Thymus (tissue), 11 donors: ENCODE measurements at regions not wholly inside any gene's neighbourhood (a gene's known extent, or its start where the extent isn't known, plus 50 kb on each side); places are given as distances from the start of the nearest gene placed in this dataset.
"Not testable (repeated sequence)": the region's sequence is repeated elsewhere in the genome, so short reads cannot be mapped to it uniquely, and the experiment has no call there.

Experiments used
- DNase-seq, 9 donors: peaks; one replicate each; pipeline ENCODE4 v3.0.0-alpha.2; 2013; ENCODE audit warnings: low spot score in 9 of 9, low read depth in 6 of 9, missing footprints in 1 of 9
- H3K27ac ChIP-seq, 2 donors: one replicate each; pipeline ENCODE4 v1.5.1; 2013; ENCODE audit warnings: control low read depth in 1 of 2, low read depth in 1 of 2, low read length in 1 of 2, mild to moderate bottlenecking in 1 of 2, moderate library complexity in 1 of 2
- H3K27me3 ChIP-seq, 2 donors: one replicate each; pipeline ENCODE4 v1.5.1; 2013; ENCODE audit warnings: low read length in 1 of 2; ENCODE audit not compliant: control insufficient read depth in 2 of 2, insufficient read depth in 1 of 2
- H3K36me3 ChIP-seq, 2 donors: one replicate each; pipeline ENCODE4 v1.5.1; 2013; ENCODE audit warnings: low read length in 1 of 2, mild to moderate bottlenecking in 1 of 2, moderate library complexity in 1 of 2; ENCODE audit not compliant: control insufficient read depth in 2 of 2, insufficient read depth in 2 of 2
- H3K4me1 ChIP-seq, 2 donors: one replicate each; pipeline ENCODE4 v1.5.1; 2013; ENCODE audit warnings: low read length in 2 of 2; ENCODE audit not compliant: control insufficient read depth in 2 of 2, insufficient read depth in 2 of 2
- H3K4me3 ChIP-seq, 2 donors: one replicate each; pipeline ENCODE4 v1.5.1; 2013; ENCODE audit warnings: low read length in 2 of 2, control low read depth in 1 of 2, mild to moderate bottlenecking in 1 of 2
- H3K9me3 ChIP-seq, 2 donors: one replicate each; pipeline ENCODE4 v1.5.1; 2013; ENCODE audit warnings: low read length in 1 of 2, mild to moderate bottlenecking in 1 of 2; ENCODE audit not compliant: control insufficient read depth in 2 of 2, insufficient read depth in 1 of 2
- WGBS: extraction: QIAGEN DNeasy Blood & Tissue Kit; methylation state at CpG from one replicate; pipeline ENCODE4 v1.1.7; 2013; 5-methylcytosine and 5-hydroxymethylcytosine counted together
- donor health status: healthy.

DNA sequence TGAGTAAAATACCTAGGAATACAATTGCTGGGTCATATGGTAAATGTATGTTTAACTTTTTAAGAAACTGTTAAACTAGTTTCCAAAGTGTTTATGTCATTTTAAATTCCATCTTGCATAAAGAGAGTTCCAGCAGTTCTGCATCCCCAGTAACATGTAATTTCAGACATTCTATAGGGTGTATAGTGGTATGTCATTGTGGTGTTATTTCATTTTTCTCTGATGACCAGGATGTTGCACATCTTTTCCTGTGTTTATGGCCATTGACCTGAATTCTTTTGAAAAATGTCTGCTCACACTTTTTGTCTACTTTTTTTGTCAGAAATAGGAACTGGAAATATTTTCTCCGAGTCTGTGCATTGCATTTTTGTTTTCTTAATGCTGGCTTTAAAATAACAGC, 128.9 kb downstream of the TMEM200A start:
- no peaks in the 10 kb centered on the region for H3K9me3 ChIP-seq
- DNase-seq: no peak
- no peaks in the 10 kb centered on the region for H3K36me3 ChIP-seq
- H3K4me1 ChIP-seq: no peaks in the 10 kb centered on the region
- H3K4me3 ChIP-seq: no peak overlapping the region
- 95% methylated on average over 1 of the region's 1 CpG for WGBS
- H3K27ac ChIP-seq: no peak overlapping the region
- no peaks in the 10 kb centered on the region for H3K27me3 ChIP-seq

DNA sequence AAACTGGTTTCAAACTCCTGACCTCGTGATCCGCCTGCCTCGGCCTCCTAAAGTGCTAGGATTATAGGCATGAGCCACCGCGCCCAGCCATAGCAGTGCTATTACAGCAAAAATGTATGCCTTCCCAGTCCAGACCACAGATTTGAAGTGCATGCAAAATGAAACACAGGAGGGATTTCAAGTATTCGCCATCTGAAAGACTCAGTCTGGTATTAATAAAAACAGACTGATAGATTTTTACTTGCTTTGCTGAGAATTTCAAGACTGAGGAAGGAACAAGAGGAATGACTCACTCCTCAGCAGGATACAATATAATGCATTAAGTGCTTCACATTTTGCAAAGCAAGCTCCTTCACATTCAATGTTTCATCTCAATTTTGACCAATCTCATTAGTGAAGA, 134.9 kb downstream of the TMEM200A start:
- H3K4me1 ChIP-seq: no peaks in the 10 kb centered on the region
- no peak for DNase-seq
- H3K4me3 ChIP-seq: no peak overlapping the region
- no peaks in the 10 kb centered on the region for H3K27me3 ChIP-seq
- no peaks in the 10 kb centered on the region for H3K36me3 ChIP-seq
- H3K27ac ChIP-seq: no peak overlapping the region
- H3K9me3 ChIP-seq: no peaks in the 10 kb centered on the region
- 95% methylated on average over 6 of the region's 6 CpGs for WGBS

GRCh38 chr6:130503146-130503545, 137.3 kb downstream of the TMEM200A start:
- Histone ChIP-seq H3K36me3 (no peaks in the 10 kb centered on the region), H3K4me1 (no peaks in the 10 kb centered on the region), H3K27ac (no peak overlapping the region), H3K27me3 (no peaks in the 10 kb centered on the region), H3K9me3 (no peaks in the 10 kb centered on the region), H3K4me3 (no peak overlapping the region)
- DNase-seq: no peak

DNA sequence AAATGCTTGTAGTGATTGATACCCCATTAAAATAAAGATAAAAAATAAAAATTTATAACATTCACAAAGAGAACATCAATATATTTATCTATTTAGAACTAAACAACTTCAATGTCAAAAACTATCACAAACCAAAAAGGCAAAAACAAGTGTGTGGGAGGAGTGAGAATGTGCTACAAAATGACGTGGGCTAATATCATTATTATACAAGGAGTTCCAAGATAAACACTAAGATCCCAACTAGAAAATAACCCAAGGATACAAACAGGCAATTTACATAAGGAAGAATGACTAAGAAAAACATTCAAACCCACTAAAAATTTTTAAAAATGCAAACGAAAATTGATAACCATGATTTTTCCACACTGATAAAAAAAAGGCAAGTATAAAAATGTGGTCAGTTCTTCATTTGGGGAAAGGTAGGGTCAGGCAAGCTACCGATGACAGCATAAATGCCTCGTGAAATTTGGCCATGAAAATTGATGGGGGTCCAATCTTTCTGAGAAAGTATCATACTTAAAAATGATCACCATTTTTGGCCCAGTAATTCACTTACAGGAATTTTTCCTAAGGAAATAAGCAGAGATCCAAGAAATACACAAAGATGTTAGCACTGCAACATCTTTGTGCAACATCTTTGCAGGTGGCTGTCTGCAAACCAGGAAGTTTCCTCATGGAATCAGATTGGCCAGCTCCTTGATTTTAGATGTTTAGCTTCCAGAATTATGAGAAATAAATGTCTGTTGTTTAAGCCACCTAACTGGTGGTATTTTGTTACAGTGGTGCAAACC, 140.2 kb downstream of the TMEM200A start:
- no peak for DNase-seq
- H3K36me3 ChIP-seq: no peaks in the 10 kb centered on the region
- no peaks in the 10 kb centered on the region for H3K27me3 ChIP-seq
- H3K9me3 ChIP-seq: peaks cover 0 to 9% of the 10 kb centered on the region in 2 donors
- H3K27ac ChIP-seq: no peak overlapping the region
- no peak overlapping the region for H3K4me3 ChIP-seq
- H3K4me1 ChIP-seq: no peaks in the 10 kb centered on the region
- 90% methylated on average over 4 of the region's 4 CpGs for WGBS

GRCh38 chr6:130507005-130507665, 141.3 kb downstream of the TMEM200A start:
- not testable (repeated sequence) for H3K4me1 ChIP-seq, H3K9me3 ChIP-seq, H3K4me3 ChIP-seq, H3K27ac ChIP-seq, DNase-seq, H3K36me3 ChIP-seq, H3K27me3 ChIP-seq
- 88% methylated on average over 5 of the region's 5 CpGs for WGBS

DNA sequence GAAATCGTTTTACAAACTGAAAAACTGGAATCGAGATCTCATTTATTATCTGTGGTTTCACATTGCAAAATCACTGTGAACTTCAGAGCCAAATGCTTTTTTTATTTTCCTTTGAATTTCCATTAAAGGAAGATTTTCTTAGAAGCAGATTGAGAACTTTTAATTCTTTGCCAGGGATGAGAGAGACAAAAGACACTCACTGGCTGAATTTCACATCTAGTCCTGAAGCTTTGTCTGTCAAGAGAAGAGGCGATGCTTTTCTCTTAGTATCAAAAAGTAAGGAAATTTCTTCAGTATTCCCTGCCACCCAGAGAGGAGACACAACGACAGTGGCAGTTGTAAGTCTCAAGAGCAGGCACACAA, 141.8 kb downstream of the TMEM200A start:
- no peaks in the 10 kb centered on the region for H3K4me1 ChIP-seq

DNA sequence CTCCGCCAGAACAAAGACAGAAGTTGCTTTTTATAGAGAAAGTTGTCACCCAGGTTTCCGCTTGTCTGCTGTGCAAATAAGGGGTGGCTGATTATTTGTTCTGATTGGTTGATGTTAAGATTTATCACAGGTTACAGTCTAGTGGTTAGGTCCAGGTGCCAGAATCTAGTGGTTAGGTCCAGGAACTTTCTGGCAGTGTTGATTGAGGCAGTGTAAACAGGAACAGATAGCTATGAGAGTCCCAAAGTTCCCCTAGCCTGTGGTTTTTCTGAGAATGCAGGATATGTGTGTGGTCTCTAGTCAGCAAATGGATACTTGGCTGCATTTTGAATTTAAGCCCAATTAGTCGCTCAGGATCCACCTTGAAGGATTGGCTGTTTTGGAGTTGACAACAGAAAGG, 148.0 kb downstream of the TMEM200A start:
- Histone ChIP-seq H3K4me1 (peaks cover 10 to 17% of the 10 kb centered on the region in 2 donors), H3K27me3 (no peaks in the 10 kb centered on the region), H3K9me3 (peaks cover 0 to 12% of the 10 kb centered on the region in 2 donors), H3K36me3 (no peaks in the 10 kb centered on the region), H3K27ac (peak overlapping the region; percentile 85), H3K4me3 (no peak overlapping the region)
- 6% methylated on average over 3 of the region's 3 CpGs for WGBS
- DNase-seq: peak; percentile 30 to 84 (median 59)

More for the DNA sequence above, 141.8 kb downstream of the TMEM200A start:
- Histone ChIP-seq H3K36me3 (no peaks in the 10 kb centered on the region), H3K27me3 (no peaks in the 10 kb centered on the region), H3K9me3 (peaks cover 0 to 9% of the 10 kb centered on the region in 2 donors), H3K27ac (no peak overlapping the region), H3K4me3 (no peak overlapping the region)
- DNase-seq: no peak
- WGBS: 67% methylated on average over 4 of the region's 4 CpGs

- no peak overlapping the region for H3K27ac ChIP-seq
- DNase-seq: no peak
- H3K4me3 ChIP-seq: no peak overlapping the region
- H3K9me3 ChIP-seq: peaks cover 0 to 12% of the 10 kb centered on the region in 2 donors
- H3K4me1 ChIP-seq: peaks cover 10 to 17% of the 10 kb centered on the region in 2 donors
- no peaks in the 10 kb centered on the region for H3K27me3 ChIP-seq
- H3K36me3 ChIP-seq: no peaks in the 10 kb centered on the region
- 90% methylated on average over 3 of the region's 3 CpGs for WGBS
Observed at GRCh38 chr6:130514712-130515111, 148.9 kb downstream of the TMEM200A start.

- H3K27ac ChIP-seq: no peak overlapping the region
- peaks cover 10 to 17% of the 10 kb centered on the region in 2 donors for H3K4me1 ChIP-seq
- H3K4me3 ChIP-seq: no peak overlapping the region
- H3K36me3 ChIP-seq: no peaks in the 10 kb centered on the region
- 94% methylated on average over 4 of the region's 4 CpGs for WGBS
- no peaks in the 10 kb centered on the region for H3K27me3 ChIP-seq
- peaks cover 0 to 7% of the 10 kb centered on the region in 2 donors for H3K9me3 ChIP-seq
- no peak for DNase-seq
Observed at GRCh38 chr6:130515306-130515705, 149.5 kb downstream of the TMEM200A start.
